ENCODE measurements at regions not wholly inside any gene's neighbourhood (a gene's known extent, or its start where the extent isn't known, plus 50 kb on each side); places are given as distances from the start of the nearest gene placed in this dataset.

DNA sequence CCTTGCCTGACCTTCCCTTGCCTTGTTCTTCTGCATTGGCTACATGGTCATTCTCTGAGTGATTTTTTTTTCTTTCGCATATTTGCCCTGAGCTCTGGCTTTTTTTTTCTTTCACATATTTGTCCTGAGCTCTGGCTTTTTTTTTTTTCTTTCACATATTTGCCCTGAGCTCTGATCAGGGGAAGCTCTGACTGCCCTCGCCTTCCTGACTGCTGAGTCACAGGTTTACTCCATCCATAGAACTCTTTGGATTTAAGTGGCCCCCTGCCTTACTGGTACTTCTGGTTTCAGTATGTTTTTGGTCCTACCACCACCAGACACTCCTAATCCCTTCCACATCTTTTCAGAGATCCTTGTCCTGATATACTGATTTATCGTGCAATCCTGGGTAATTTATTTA, 201.1 kb downstream of the OGFRL1 start:
- no peak for DNase-seq (ENCODE audit: low spot score in 2 of 2)

DNA sequence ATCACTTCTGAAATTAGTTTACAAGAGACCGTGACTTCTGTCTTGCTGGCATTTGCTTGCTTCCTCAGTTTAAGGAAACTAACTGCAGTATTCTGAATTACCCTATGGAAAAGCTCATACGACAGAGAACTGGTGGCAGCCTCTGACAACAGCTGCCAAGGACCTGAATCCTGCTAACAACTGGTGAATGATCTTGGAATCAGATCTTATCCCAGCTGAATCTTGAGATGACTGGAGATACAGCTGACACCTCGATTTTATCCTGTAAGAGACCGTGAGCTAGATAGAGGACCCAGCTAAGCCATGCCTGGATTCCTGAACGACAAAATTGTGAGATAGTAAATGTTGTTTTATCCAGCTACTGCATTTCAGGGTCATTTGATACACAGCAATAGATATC, 202.3 kb downstream of the OGFRL1 start:
- no peaks in the 10 kb centered on the region for H3K4me1 ChIP-seq
- H3K27ac ChIP-seq = no peak overlapping the region
- TF ChIP-seq POLR2A (IDR thresholded peaks at IDR 0.05) = no peak
- no peak for TF ChIP-seq CTCF (IDR thresholded peaks at IDR 0.05)
- no peak for TF ChIP-seq POLR2AphosphoS5 (IDR thresholded peaks at IDR 0.05)
- no peaks in the 10 kb centered on the region for H3K36me3 ChIP-seq
- intact Hi-C loops (cut with DNase I; ENCODE audit: low total_unique reads) = no loop called here
- H3K9me3 ChIP-seq = no peaks in the 10 kb centered on the region
- DNase-seq (ENCODE audit: low spot score in 2 of 2) = no peak
- no peaks in the 10 kb centered on the region for H3K27me3 ChIP-seq
- no peak overlapping the region for H3K4me3 ChIP-seq

More for the DNA sequence above, 201.1 kb downstream of the OGFRL1 start:
- Histone ChIP-seq H3K4me3 (no peak overlapping the region), H3K9me3 (no peaks in the 10 kb centered on the region), H3K4me1 (no peaks in the 10 kb centered on the region), H3K27me3 (no peaks in the 10 kb centered on the region), H3K36me3 (no peaks in the 10 kb centered on the region), H3K27ac (no peak overlapping the region)
- TF ChIP-seq CTCF (IDR thresholded peaks at IDR 0.05) = no peak
- TF ChIP-seq POLR2A (IDR thresholded peaks at IDR 0.05) = no peak
- no peak for TF ChIP-seq POLR2AphosphoS5 (IDR thresholded peaks at IDR 0.05)
- intact Hi-C loops (cut with DNase I; ENCODE audit: low total_unique reads) = no loop called here

DNA sequence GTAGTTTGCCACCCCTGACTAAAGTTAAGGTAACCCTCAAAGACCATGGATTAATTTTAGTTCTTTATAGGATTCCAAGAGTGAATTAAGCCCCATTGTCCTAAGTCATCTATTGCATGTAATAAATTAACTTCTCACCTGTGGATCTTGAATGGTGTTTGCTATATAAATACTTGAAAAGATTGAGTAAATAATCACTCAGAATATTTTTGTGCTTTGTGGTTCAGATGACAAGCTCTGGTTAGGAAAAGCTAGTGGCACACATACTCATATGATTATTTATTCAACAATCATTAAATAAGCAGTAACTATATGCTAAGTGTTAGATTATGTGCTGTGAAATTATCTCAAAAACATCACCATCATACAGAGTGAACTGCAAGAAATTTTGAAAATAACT, 203.2 kb downstream of the OGFRL1 start:
- TF ChIP-seq POLR2AphosphoS5 (IDR thresholded peaks at IDR 0.05) (no peak), CTCF (IDR thresholded peaks at IDR 0.05) (no peak), POLR2A (IDR thresholded peaks at IDR 0.05) (no peak)
- Histone ChIP-seq H3K36me3 (no peaks in the 10 kb centered on the region), H3K4me3 (no peak overlapping the region), H3K27ac (no peak overlapping the region), H3K4me1 (no peaks in the 10 kb centered on the region), H3K9me3 (no peaks in the 10 kb centered on the region), H3K27me3 (no peaks in the 10 kb centered on the region)
- no peak for DNase-seq (ENCODE audit: low spot score in 2 of 2)
- intact Hi-C loops (cut with DNase I; ENCODE audit: low total_unique reads) = no loop called here

GRCh38 chr6:71492668-71493067, 204.1 kb downstream of the OGFRL1 start:
- no peaks in the 10 kb centered on the region for H3K36me3 ChIP-seq
- intact Hi-C loops (cut with DNase I; ENCODE audit: low total_unique reads) = no loop called here
- H3K27ac ChIP-seq = no peak overlapping the region
- no peaks in the 10 kb centered on the region for H3K4me1 ChIP-seq
- TF ChIP-seq CTCF (IDR thresholded peaks at IDR 0.05) (no peak), POLR2A (IDR thresholded peaks at IDR 0.05) (no peak), POLR2AphosphoS5 (IDR thresholded peaks at IDR 0.05) (no peak)
- H3K27me3 ChIP-seq = no peaks in the 10 kb centered on the region
- no peaks in the 10 kb centered on the region for H3K9me3 ChIP-seq
- H3K4me3 ChIP-seq = no peak overlapping the region
- no peak for DNase-seq (ENCODE audit: low spot score in 2 of 2)

DNA sequence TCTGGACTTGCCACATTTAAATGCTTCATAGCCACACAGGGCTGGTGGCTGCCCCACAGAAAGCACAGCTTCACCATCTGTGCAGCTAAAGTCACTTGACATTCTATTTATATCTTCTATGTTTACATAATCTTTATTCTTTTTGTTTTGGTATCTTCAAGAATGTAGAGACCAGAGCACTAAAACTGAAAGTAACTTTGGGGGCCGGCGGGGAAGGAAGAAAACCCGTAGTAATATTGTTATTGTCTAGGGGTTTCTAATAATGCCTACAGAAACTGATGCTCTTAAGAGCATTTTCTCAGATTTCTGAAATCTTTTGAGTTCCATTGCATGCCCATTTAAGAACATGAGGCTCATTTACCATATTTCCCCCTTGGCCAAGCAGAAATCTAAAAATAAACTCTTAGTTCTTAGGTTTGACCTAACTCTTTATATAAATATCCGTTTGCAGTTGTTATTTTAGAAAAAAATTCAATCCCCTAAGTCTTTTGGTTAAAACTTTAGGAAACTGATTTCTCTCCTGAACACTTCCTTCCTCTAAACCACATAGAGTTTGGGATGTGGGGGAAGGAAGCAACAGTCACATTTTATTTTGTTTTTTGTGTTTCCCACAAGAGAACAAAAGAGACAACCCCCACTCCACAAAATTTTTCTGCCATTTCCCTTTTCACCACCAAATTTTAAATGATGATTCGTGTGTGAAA, 207.6 kb downstream of the OGFRL1 start:
- Histone ChIP-seq H3K4me1 (no peaks in the 10 kb centered on the region), H3K27ac (no peak overlapping the region), H3K27me3 (no peaks in the 10 kb centered on the region), H3K4me3 (peak overlapping the region; percentile 12 to 27 (median 18)), H3K36me3 (no peaks in the 10 kb centered on the region), H3K9me3 (no peaks in the 10 kb centered on the region)
- TF ChIP-seq CTCF (IDR thresholded peaks at IDR 0.05) = no peak
- TF ChIP-seq POLR2AphosphoS5 (IDR thresholded peaks at IDR 0.05) = no peak
- no peak for TF ChIP-seq POLR2A (IDR thresholded peaks at IDR 0.05)
- intact Hi-C loops (cut with DNase I; ENCODE audit: low total_unique reads) = no loop called here
- no peak for DNase-seq (ENCODE audit: low spot score in 2 of 2)

Data from breast epithelium (tissue), 4 donors.